ENCODE measurements at regions not wholly inside any gene's neighbourhood (a gene's known extent, or its start where the extent isn't known, plus 50 kb on each side); places are given as distances from the start of the nearest gene placed in this dataset.

- Mint-ChIP-seq H3K4me1 (ENCODE audit: unreplicated experiment) (peaks cover 14% of the 10 kb centered on the region), H3K36me3 (ENCODE audit: low read depth, unreplicated experiment) (no peaks in the 10 kb centered on the region), H3K27me3 (ENCODE audit: unreplicated experiment) (no peaks in the 10 kb centered on the region), H3K9me3 (ENCODE audit: unreplicated experiment) (no peaks in the 10 kb centered on the region), H3K27ac (ENCODE audit: unreplicated experiment) (no peak overlapping the region), H3K4me3 (ENCODE audit: unreplicated experiment) (no peak overlapping the region)
- no peak for DNase-seq (ENCODE audit: low spot score)
- TF ChIP-seq, protein P1, sequence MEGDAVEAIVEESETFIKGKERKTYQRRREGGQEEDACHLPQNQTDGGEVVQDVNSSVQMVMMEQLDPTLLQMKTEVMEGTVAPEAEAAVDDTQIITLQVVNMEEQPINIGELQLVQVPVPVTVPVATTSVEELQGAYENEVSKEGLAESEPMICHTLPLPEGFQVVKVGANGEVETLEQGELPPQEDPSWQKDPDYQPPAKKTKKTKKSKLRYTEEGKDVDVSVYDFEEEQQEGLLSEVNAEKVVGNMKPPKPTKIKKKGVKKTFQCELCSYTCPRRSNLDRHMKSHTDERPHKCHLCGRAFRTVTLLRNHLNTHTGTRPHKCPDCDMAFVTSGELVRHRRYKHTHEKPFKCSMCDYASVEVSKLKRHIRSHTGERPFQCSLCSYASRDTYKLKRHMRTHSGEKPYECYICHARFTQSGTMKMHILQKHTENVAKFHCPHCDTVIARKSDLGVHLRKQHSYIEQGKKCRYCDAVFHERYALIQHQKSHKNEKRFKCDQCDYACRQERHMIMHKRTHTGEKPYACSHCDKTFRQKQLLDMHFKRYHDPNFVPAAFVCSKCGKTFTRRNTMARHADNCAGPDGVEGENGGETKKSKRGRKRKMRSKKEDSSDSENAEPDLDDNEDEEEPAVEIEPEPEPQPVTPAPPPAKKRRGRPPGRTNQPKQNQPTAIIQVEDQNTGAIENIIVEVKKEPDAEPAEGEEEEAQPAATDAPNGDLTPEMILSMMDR (IDR thresholded peaks at IDR 0.05; ENCODE audit: unreplicated experiment), result no peak
Observed at GRCh38 chr10:51002469-51002868, 71.8 kb upstream of the PRKG1 start.

DNA sequence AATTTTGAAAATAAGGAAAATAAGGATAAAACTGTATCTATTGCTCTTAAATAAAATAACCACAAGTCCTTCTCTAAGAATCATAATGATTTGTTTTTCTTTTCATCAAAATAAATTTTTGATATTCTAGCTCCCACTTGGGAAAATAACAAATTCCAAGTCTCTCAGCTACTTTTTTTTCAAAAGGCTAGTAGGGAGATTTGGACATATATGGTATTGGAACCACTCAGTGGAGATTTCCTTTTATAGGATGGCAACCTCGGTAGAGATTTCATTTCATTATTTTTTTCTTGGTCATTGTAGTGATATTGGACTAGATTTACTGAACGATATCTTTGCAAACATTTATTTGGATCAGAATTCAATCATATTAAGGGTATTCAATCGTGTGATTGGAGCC, 69.5 kb upstream of the PRKG1 start:
- no peaks in the 10 kb centered on the region for H3K27me3 Mint-ChIP-seq (ENCODE audit: unreplicated experiment)
- no peaks in the 10 kb centered on the region for H3K9me3 Mint-ChIP-seq (ENCODE audit: unreplicated experiment)
- no peak overlapping the region for H3K27ac Mint-ChIP-seq (ENCODE audit: unreplicated experiment)
- no peak overlapping the region for H3K4me3 Mint-ChIP-seq (ENCODE audit: unreplicated experiment)
- no peak for DNase-seq (ENCODE audit: low spot score)
- no peaks in the 10 kb centered on the region for H3K36me3 Mint-ChIP-seq (ENCODE audit: low read depth, unreplicated experiment)
- peaks cover 8% of the 10 kb centered on the region for H3K4me1 Mint-ChIP-seq (ENCODE audit: unreplicated experiment)
- TF ChIP-seq, protein P1 (IDR thresholded peaks at IDR 0.05; ENCODE audit: unreplicated experiment), result no peak

- Mint-ChIP-seq H3K4me3 (ENCODE audit: unreplicated experiment) (no peak overlapping the region), H3K9me3 (ENCODE audit: unreplicated experiment) (no peaks in the 10 kb centered on the region), H3K4me1 (ENCODE audit: unreplicated experiment) (peaks cover 7% of the 10 kb centered on the region), H3K27ac (ENCODE audit: unreplicated experiment) (no peak overlapping the region), H3K36me3 (ENCODE audit: low read depth, unreplicated experiment) (no peaks in the 10 kb centered on the region), H3K27me3 (ENCODE audit: unreplicated experiment) (no peaks in the 10 kb centered on the region)
- TF ChIP-seq, protein P1 (IDR thresholded peaks at IDR 0.05; ENCODE audit: unreplicated experiment), result no peak
- no peak for DNase-seq (ENCODE audit: low spot score)
Observed at GRCh38 chr10:51005551-51005950, 68.7 kb upstream of the PRKG1 start.

DNA sequence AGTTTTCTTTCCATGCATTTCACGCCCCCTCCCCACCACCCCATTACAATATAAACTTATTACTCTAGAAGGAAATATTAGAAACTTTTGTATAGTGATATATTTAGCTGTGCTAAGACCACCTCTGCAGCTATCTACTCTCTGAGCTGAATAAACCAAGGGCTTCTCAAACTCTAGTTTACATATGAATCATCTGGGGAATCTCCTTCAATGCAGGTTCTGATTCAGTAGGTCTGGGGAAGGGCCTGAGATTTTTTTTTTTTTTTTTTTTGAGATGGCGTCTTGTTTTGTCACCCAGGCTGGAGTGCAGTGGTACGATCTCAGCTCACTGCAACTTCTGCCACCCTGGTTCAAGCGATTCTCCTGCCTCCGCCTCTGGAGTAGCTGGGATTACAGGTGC, 67.6 kb upstream of the PRKG1 start:
- no peak for DNase-seq (ENCODE audit: low spot score)
- Mint-ChIP-seq H3K4me1 (ENCODE audit: unreplicated experiment) (no peaks in the 10 kb centered on the region), H3K27me3 (ENCODE audit: unreplicated experiment) (no peaks in the 10 kb centered on the region), H3K27ac (ENCODE audit: unreplicated experiment) (no peak overlapping the region), H3K36me3 (ENCODE audit: low read depth, unreplicated experiment) (no peaks in the 10 kb centered on the region), H3K4me3 (ENCODE audit: unreplicated experiment) (no peak overlapping the region), H3K9me3 (ENCODE audit: unreplicated experiment) (no peaks in the 10 kb centered on the region)
- TF ChIP-seq, protein P1 (IDR thresholded peaks at IDR 0.05; ENCODE audit: unreplicated experiment), result no peak

DNA sequence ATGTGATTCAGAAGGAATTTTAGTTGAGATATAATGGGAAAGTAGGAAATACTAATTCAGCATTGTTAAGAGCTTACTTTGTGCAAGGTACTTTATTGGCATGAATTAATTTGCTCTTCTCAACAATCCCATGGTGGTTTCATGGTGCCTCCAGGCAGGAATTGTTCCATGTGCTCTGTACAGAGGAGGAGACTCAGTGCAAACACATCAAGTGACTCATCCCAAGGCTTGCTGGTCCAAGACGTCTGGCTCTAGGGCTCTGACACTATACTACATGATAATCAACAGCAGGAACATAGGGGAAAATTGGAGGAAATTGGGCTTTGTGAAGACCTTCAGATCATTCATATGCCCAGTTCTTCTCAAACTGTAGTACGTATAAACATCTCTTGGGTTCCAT, 66.5 kb upstream of the PRKG1 start:
- Mint-ChIP-seq H3K9me3 (ENCODE audit: unreplicated experiment) (no peaks in the 10 kb centered on the region), H3K27me3 (ENCODE audit: unreplicated experiment) (no peaks in the 10 kb centered on the region), H3K4me3 (ENCODE audit: unreplicated experiment) (no peak overlapping the region), H3K4me1 (ENCODE audit: unreplicated experiment) (no peaks in the 10 kb centered on the region), H3K36me3 (ENCODE audit: low read depth, unreplicated experiment) (no peaks in the 10 kb centered on the region), H3K27ac (ENCODE audit: unreplicated experiment) (peak overlapping the region; percentile 53)
- TF ChIP-seq, protein P1 (IDR thresholded peaks at IDR 0.05; ENCODE audit: unreplicated experiment), result no peak
- no peak for DNase-seq (ENCODE audit: low spot score)

Measured in endothelial cell (in vitro differentiated cells).